ENCODE measurements at regions not wholly inside any gene's neighbourhood (a gene's known extent, or its start where the extent isn't known, plus 50 kb on each side); places are given as distances from the start of the nearest gene placed in this dataset.
A peak's percentile ranks its signal among the peaks of the same experiment; 100 is the strongest.
"Not testable (repeated sequence)": the region's sequence is repeated elsewhere in the genome, so short reads cannot be mapped to it uniquely, and the experiment has no call there.

GRCh38 chr16:29124162-29124561 is 139.3 kb downstream of the LAT start:
- not testable (repeated sequence) for DNase-seq

GRCh38 chr16:29120680-29121079 is 135.8 kb downstream of the LAT start:
- DNase-seq: not testable (repeated sequence)

GRCh38 chr16:29118301-29118957 is 133.6 kb downstream of the LAT start:
- DNase-seq: peak; percentile 57

- DNase-seq: no peak
Observed at GRCh38 chr16:29117631-29118030, 132.8 kb downstream of the LAT start.

GRCh38 chr16:29116980-29117379 is 132.1 kb downstream of the LAT start:
- DNase-seq: no peak

GRCh38 chr16:29116207-29116606 is 131.4 kb downstream of the LAT start:
- DNase-seq: not testable (repeated sequence)

- not testable (repeated sequence) for DNase-seq
Observed at GRCh38 chr16:29115802-29116141, 130.9 kb downstream of the LAT start.

GRCh38 chr16:29114989-29115801 is 130.3 kb downstream of the LAT start:
- DNase-seq: peak; percentile 53

- DNase-seq: no peak
Observed at GRCh38 chr16:29114574-29114973, 129.7 kb downstream of the LAT start.

- DNase-seq: not testable (repeated sequence)
Observed at GRCh38 chr16:29113446-29113845, 128.6 kb downstream of the LAT start.

- no peak for DNase-seq
Observed at GRCh38 chr16:29112755-29113347, 128.0 kb downstream of the LAT start.

- not testable (repeated sequence) for DNase-seq
Observed at GRCh38 chr16:29111901-29112680, 127.2 kb downstream of the LAT start.

GRCh38 chr16:29111421-29111820 is 126.6 kb downstream of the LAT start:
- no peak for DNase-seq

- DNase-seq: not testable (repeated sequence)
Observed at GRCh38 chr16:29108625-29109169, 123.8 kb downstream of the LAT start.

- DNase-seq: no peak
Observed at GRCh38 chr16:29107299-29107698, 122.4 kb downstream of the LAT start.

- DNase-seq: not testable (repeated sequence)
Observed at GRCh38 chr16:29106259-29106908, 121.5 kb downstream of the LAT start.

GRCh38 chr16:29104600-29104999 is 119.7 kb downstream of the LAT start:
- not testable (repeated sequence) for DNase-seq

- not testable (repeated sequence) for DNase-seq
Observed at GRCh38 chr16:29097965-29098364, 113.1 kb downstream of the LAT start.

- not testable (repeated sequence) for DNase-seq
Observed at GRCh38 chr16:29094729-29095624, 110.1 kb downstream of the LAT start.

GRCh38 chr16:29094325-29094724 is 109.5 kb downstream of the LAT start:
- not testable (repeated sequence) for DNase-seq

GRCh38 chr16:29089679-29090078 is 104.8 kb downstream of the LAT start:
- DNase-seq: not testable (repeated sequence)
